ENCODE measurements at regions not wholly inside any gene's neighbourhood (a gene's known extent, or its start where the extent isn't known, plus 50 kb on each side); places are given as distances from the start of the nearest gene placed in this dataset.
A peak's percentile ranks its signal among the peaks of the same experiment; 100 is the strongest.

DNA sequence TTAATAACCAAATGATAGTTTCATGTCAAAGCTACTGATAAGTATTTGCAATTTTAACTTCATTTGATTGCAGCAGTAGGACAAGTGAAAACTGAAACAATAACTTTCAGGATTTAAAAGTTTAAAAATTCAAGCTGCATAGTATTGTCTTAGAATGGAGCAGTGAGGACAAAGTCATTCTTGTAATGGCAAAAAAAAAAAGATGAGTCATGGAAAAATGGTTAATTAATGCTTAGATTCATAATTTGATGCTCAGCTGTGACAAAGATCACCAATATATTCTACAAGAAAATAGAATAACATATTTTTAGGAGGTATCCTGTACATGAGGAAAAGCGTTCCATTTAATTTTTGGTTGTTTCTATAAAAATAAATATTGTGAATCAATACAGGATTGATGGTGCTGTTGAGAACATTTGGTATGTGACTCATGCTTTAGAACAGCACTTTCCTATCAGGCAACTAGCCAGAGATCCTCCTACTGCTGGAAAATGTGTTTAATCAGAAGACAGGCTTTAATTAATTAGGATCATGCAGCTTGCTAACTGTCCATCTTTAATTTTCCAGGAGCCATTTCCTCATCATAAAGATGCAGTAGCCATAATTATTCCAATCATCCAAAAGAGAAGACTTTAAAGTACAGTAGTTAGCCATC is 239.0 kb upstream of the MMADHC start:
- Mint-ChIP-seq H3K27ac (ENCODE audit: unreplicated experiment) (no peak overlapping the region), H3K4me3 (ENCODE audit: low read depth, unreplicated experiment) (no peak overlapping the region), H3K27me3 (ENCODE audit: unreplicated experiment) (no peaks in the 10 kb centered on the region), H3K4me1 (ENCODE audit: low read depth, unreplicated experiment) (no peaks in the 10 kb centered on the region), H3K36me3 (ENCODE audit: insufficient read depth, unreplicated experiment) (no peaks in the 10 kb centered on the region), H3K9me3 (ENCODE audit: low read depth, unreplicated experiment) (peaks cover 2% of the 10 kb centered on the region)
- TF ChIP-seq, protein P1, sequence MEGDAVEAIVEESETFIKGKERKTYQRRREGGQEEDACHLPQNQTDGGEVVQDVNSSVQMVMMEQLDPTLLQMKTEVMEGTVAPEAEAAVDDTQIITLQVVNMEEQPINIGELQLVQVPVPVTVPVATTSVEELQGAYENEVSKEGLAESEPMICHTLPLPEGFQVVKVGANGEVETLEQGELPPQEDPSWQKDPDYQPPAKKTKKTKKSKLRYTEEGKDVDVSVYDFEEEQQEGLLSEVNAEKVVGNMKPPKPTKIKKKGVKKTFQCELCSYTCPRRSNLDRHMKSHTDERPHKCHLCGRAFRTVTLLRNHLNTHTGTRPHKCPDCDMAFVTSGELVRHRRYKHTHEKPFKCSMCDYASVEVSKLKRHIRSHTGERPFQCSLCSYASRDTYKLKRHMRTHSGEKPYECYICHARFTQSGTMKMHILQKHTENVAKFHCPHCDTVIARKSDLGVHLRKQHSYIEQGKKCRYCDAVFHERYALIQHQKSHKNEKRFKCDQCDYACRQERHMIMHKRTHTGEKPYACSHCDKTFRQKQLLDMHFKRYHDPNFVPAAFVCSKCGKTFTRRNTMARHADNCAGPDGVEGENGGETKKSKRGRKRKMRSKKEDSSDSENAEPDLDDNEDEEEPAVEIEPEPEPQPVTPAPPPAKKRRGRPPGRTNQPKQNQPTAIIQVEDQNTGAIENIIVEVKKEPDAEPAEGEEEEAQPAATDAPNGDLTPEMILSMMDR (IDR thresholded peaks at IDR 0.05; ENCODE audit: unreplicated experiment): no peak
- CTCF ChIA-PET: no interaction called here
- no peak for DNase-seq
- no TSS peak for BruUV-seq (replicated peaks)
- intact Hi-C loops (cut with micrococcal nuclease; ENCODE audit: unreplicated experiment): no loop called here

DNA sequence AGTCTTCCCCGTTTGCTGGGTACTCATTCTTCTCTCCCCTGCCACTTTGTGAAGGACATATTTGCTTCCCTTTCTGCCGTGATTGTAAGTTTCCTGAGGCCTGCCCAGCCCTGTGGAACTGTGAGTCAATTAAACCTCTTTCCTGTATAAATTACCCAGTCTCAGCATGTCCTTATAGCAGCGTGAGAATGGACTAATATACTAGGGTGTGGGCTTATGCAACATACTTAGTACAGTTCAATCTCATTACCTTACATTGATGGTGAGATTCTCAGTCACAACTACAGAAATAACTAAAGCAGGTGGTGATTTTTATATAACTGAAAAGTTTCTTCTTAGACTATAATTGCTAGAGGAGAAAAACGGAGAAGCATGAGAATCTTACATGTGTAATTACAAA is 237.9 kb upstream of the MMADHC start:
- CTCF ChIA-PET: no interaction called here
- no TSS peak for BruUV-seq (replicated peaks)
- DNase-seq: no peak
- Mint-ChIP-seq H3K4me1 (ENCODE audit: low read depth, unreplicated experiment) (no peaks in the 10 kb centered on the region), H3K4me3 (ENCODE audit: low read depth, unreplicated experiment) (no peak overlapping the region), H3K36me3 (ENCODE audit: insufficient read depth, unreplicated experiment) (no peaks in the 10 kb centered on the region), H3K9me3 (ENCODE audit: low read depth, unreplicated experiment) (peaks cover 2% of the 10 kb centered on the region), H3K27ac (ENCODE audit: unreplicated experiment) (no peak overlapping the region), H3K27me3 (ENCODE audit: unreplicated experiment) (no peaks in the 10 kb centered on the region)
- intact Hi-C loops (cut with micrococcal nuclease; ENCODE audit: unreplicated experiment): no loop called here
- TF ChIP-seq, protein P1 (IDR thresholded peaks at IDR 0.05; ENCODE audit: unreplicated experiment): no peak

- DNase-seq: no peak
- no TSS peak for BruUV-seq (replicated peaks)
- Mint-ChIP-seq H3K36me3 (ENCODE audit: insufficient read depth, unreplicated experiment) (no peaks in the 10 kb centered on the region), H3K27me3 (ENCODE audit: unreplicated experiment) (no peaks in the 10 kb centered on the region), H3K4me1 (ENCODE audit: low read depth, unreplicated experiment) (peaks cover 9% of the 10 kb centered on the region), H3K4me3 (ENCODE audit: low read depth, unreplicated experiment) (no peak overlapping the region), H3K9me3 (ENCODE audit: low read depth, unreplicated experiment) (no peaks in the 10 kb centered on the region), H3K27ac (ENCODE audit: unreplicated experiment) (no peak overlapping the region)
- intact Hi-C loops (cut with micrococcal nuclease; ENCODE audit: unreplicated experiment): no loop called here
- TF ChIP-seq, protein P1 (IDR thresholded peaks at IDR 0.05; ENCODE audit: unreplicated experiment): no peak
- CTCF ChIA-PET: no interaction called here
Measured at GRCh38 chr2:149824136-149824535, 236.6 kb upstream of the MMADHC start.

DNA sequence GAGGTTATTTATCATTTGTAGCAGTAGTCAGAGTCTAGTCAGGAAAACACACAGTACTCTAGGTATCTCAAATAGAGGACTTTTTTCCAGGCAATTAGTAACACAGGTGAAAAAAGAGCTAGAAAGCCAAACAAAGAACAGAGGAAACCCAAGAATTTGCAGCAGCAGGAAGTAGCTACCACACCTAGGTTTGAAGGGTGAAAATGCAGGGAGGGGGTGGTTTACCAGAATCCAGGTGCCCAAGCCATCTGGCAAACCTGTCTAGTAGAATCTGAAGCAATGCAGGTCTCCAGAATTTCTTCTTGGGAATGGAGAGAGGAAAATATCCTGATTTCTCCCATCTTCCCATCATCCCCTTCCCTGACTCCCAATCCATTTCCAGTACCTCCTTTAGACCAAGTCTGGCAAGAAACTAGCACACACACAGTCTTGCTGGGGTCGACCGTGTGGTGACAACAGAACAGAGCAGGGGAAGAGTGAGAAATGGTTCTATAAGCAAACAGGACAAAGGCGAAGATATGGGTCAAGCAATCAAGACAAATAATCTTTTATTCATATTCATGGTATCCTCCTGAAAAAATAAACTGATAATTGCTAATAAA is 231.9 kb upstream of the MMADHC start:
- peak; percentile 59 for DNase-seq
- no TSS peak for BruUV-seq (replicated peaks)
- H3K27me3 Mint-ChIP-seq (ENCODE audit: unreplicated experiment): no peaks in the 10 kb centered on the region
- CTCF ChIA-PET: interaction anchor here (0.7 to 1.2 kb wide), 3 partner anchors 11 to 660 kb away, joined by 3 to 5 read pairs (median 3); no protein-coding TSS in a partner anchor
- TF ChIP-seq, protein P1 (IDR thresholded peaks at IDR 0.05; ENCODE audit: unreplicated experiment): no peak
- no peak overlapping the region for H3K4me3 Mint-ChIP-seq (ENCODE audit: low read depth, unreplicated experiment)
- H3K36me3 Mint-ChIP-seq (ENCODE audit: insufficient read depth, unreplicated experiment): no peaks in the 10 kb centered on the region
- H3K27ac Mint-ChIP-seq (ENCODE audit: unreplicated experiment): peak overlapping the region; percentile 28
- intact Hi-C loops (cut with micrococcal nuclease; ENCODE audit: unreplicated experiment): loop anchor here (5.0 to 10.0 kb wide), 2 partner anchors 105 to 168 kb away; no protein-coding TSS in a partner anchor
- no peaks in the 10 kb centered on the region for H3K9me3 Mint-ChIP-seq (ENCODE audit: low read depth, unreplicated experiment)
- peaks cover 30% of the 10 kb centered on the region for H3K4me1 Mint-ChIP-seq (ENCODE audit: low read depth, unreplicated experiment)

All from Calu3 (cell line).